ENCODE measurements at regions not wholly inside any gene's neighbourhood (a gene's known extent, or its start where the extent isn't known, plus 50 kb on each side); places are given as distances from the start of the nearest gene placed in this dataset.

DNA sequence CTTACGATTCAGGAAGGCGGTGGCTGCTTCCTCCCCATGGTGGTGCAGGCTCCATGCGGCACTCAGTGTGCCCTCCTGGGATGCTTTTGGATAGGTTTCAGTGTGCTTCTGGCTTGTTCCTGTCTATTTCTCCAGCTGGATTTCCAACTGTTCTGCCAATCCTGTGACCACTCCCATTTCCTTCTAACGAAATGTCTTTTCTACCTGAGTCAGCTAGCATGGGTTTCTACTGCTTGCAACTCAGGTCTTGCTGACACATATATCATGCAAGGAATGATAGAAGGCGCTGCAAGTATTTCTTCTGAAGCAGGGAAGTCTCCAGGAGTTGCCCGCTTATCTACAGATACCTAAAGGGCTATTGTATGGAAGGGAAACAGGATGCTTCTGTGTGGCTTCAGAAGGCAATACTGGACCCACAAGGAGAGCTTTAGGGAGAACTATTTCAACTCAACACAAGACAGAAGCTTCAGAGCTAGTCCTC is 244.4 kb downstream of the OPA1 start (continued):
- TF ChIP-seq CHD7 (IDR thresholded peaks at IDR 0.05; ENCODE audit: insufficient replicate concordance, low read length) (no peak), TEAD4 (IDR thresholded peaks at IDR 0.05; ENCODE audit: low read depth, low read length) (no peak), FOSL1 (IDR thresholded peaks at IDR 0.05; ENCODE audit: insufficient read depth, low read depth, low read length) (no peak), YY1 (IDR thresholded peaks at IDR 0.05; ENCODE audit: low read depth, low read length) (no peak), CREB1 (IDR thresholded peaks at IDR 0.05) (no peak)

Data from H1 (cell line).